HL-60 (cell line): ENCODE measurements at regions not wholly inside any gene's neighbourhood (a gene's known extent, or its start where the extent isn't known, plus 50 kb on each side); places are given as distances from the start of the nearest gene placed in this dataset.

Experiments
- DNase-seq, 2 experiments: peaks; one replicate each; pipeline ENCODE4 v3.0.0-alpha.2; 2010 to 2020; ENCODE audit warnings: low read depth in 1 of 2, low spot score in 1 of 2
- H3K27ac ChIP-seq: fragments of 250-450 bp; sonication (Bioruptor Pico); replicated peaks from 2 replicates; pipeline ENCODE4 v1.5.1; 2020; ENCODE audit warnings: mild to moderate bottlenecking, moderate library complexity
- H3K27me3 ChIP-seq: fragments of 250-450 bp; sonication (Bioruptor Pico); 2 replicates; pipeline ENCODE4 v1.5.1; 2021; ENCODE audit warnings: mild to moderate bottlenecking, moderate library complexity; ENCODE audit not compliant: insufficient read depth, poor library complexity, severe bottlenecking
- H3K4me3 ChIP-seq: replicated peaks from 2 replicates; pipeline ENCODE4 v1.5.1; 2011; ENCODE audit warnings: mild to moderate bottlenecking, control low read depth, low read length; ENCODE audit not compliant: insufficient read depth
- CTCF ChIP-seq: IDR thresholded peaks from one replicate; pipeline ENCODE4 v1.5.1; 2011; ENCODE audit warnings: low read length, control low read depth, inconsistent platforms; ENCODE audit not compliant: insufficient read depth
- GABPA ChIP-seq: IDR thresholded peaks from 2 replicates; pipeline ENCODE4 v1.6.1; 2012; ENCODE audit warnings: low read depth
- POLR2AphosphoS5 ChIP-seq: IDR thresholded peaks from 2 replicates; pipeline ENCODE4 v1.6.1; 2012; ENCODE audit warnings: low read depth
- SPI1 ChIP-seq: IDR thresholded peaks from 2 replicates; pipeline ENCODE4 v1.6.1; 2012; ENCODE audit warnings: low read depth, mild to moderate bottlenecking, borderline replicate concordance
- TF ChIP-seq, protein P1 (sequence below): IDR thresholded peaks from 2 replicates; pipeline ENCODE4 v1.6.1; 2012; ENCODE audit warnings: low read depth; ENCODE audit not compliant: insufficient replicate concordance

- TF ChIP-seq, protein P1, sequence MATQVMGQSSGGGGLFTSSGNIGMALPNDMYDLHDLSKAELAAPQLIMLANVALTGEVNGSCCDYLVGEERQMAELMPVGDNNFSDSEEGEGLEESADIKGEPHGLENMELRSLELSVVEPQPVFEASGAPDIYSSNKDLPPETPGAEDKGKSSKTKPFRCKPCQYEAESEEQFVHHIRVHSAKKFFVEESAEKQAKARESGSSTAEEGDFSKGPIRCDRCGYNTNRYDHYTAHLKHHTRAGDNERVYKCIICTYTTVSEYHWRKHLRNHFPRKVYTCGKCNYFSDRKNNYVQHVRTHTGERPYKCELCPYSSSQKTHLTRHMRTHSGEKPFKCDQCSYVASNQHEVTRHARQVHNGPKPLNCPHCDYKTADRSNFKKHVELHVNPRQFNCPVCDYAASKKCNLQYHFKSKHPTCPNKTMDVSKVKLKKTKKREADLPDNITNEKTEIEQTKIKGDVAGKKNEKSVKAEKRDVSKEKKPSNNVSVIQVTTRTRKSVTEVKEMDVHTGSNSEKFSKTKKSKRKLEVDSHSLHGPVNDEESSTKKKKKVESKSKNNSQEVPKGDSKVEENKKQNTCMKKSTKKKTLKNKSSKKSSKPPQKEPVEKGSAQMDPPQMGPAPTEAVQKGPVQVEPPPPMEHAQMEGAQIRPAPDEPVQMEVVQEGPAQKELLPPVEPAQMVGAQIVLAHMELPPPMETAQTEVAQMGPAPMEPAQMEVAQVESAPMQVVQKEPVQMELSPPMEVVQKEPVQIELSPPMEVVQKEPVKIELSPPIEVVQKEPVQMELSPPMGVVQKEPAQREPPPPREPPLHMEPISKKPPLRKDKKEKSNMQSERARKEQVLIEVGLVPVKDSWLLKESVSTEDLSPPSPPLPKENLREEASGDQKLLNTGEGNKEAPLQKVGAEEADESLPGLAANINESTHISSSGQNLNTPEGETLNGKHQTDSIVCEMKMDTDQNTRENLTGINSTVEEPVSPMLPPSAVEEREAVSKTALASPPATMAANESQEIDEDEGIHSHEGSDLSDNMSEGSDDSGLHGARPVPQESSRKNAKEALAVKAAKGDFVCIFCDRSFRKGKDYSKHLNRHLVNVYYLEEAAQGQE, result no peak
- TF ChIP-seq CTCF (no peak), GABPA (no peak), POLR2AphosphoS5 (no peak), SPI1 (no peak)
- Histone ChIP-seq H3K27me3 (no peaks in the 10 kb centered on the region), H3K4me3 (no peak overlapping the region), H3K27ac (peak overlapping the region; percentile 58)
- DNase-seq, result no peak
Observed at GRCh38 chr10:20616056-20616671, 280.9 kb downstream of the NEBL start.

- H3K27me3 ChIP-seq, result no peaks in the 10 kb centered on the region
- TF ChIP-seq GABPA, result no peak
- TF ChIP-seq CTCF, result no peak
- TF ChIP-seq POLR2AphosphoS5, result no peak
- TF ChIP-seq, protein P1, result no peak
- TF ChIP-seq SPI1, result no peak
- H3K27ac ChIP-seq, result no peak overlapping the region
- no peak for DNase-seq
- no peak overlapping the region for H3K4me3 ChIP-seq
Observed at GRCh38 chr10:20615395-20615794, 281.7 kb downstream of the NEBL start.

- H3K27me3 ChIP-seq, result no peaks in the 10 kb centered on the region
- no peak for DNase-seq
- no peak overlapping the region for H3K4me3 ChIP-seq
- TF ChIP-seq, protein P1, result no peak
- TF ChIP-seq POLR2AphosphoS5, result no peak
- TF ChIP-seq CTCF, result no peak
- TF ChIP-seq SPI1, result no peak
- TF ChIP-seq GABPA, result no peak
- H3K27ac ChIP-seq, result no peak overlapping the region
Observed at GRCh38 chr10:20614911-20615310, 282.2 kb downstream of the NEBL start.
